Suprapubic skin (tissue), 4 donors: ENCODE measurements at regions not wholly inside any gene's neighbourhood (a gene's known extent, or its start where the extent isn't known, plus 50 kb on each side); places are given as distances from the start of the nearest gene placed in this dataset.

Source experiments
- DNase-seq, 2 donors: peaks; one replicate each; pipeline ENCODE4 v3.0.0-alpha.2; 2019; ENCODE audit warnings: low spot score in 2 of 2
- H3K27ac ChIP-seq: fragments of 200-600 bp; sonication (generic); one replicate; pipeline ENCODE4 v1.5.1; 2019
- H3K27me3 ChIP-seq: fragments of 200-600 bp; sonication (generic); one replicate; pipeline ENCODE4 v1.5.1; 2019
- H3K36me3 ChIP-seq: fragments of 200-600 bp; sonication (generic); one replicate; pipeline ENCODE4 v1.5.1; 2019
- H3K4me1 ChIP-seq: fragments of 200-600 bp; sonication (generic); one replicate; pipeline ENCODE4 v1.5.1; 2019
- H3K4me3 ChIP-seq: fragments of 200-600 bp; sonication (generic); one replicate; pipeline ENCODE4 v1.5.1; 2019; ENCODE audit warnings: mild to moderate bottlenecking
- H3K9me3 ChIP-seq: fragments of 200-600 bp; sonication (generic); one replicate; pipeline ENCODE4 v1.5.1; 2019
- EP300 ChIP-seq: sonication (generic); formaldehyde crosslinking; IDR thresholded peaks from one replicate; pipeline ENCODE4 v1.6.1; 2017; ENCODE audit warnings: antibody characterized with exemption
- POLR2A ChIP-seq, 2 donors: fragments of 450-650 bp; IDR thresholded peaks; one replicate each; pipeline ENCODE4 v1.6.1; 2017; ENCODE audit warnings: antibody characterized with exemption in 2 of 2, mild to moderate bottlenecking in 2 of 2, moderate library complexity in 2 of 2
- POLR2AphosphoS5 ChIP-seq, 3 donors: sonication (generic); formaldehyde crosslinking; IDR thresholded peaks; one replicate each; pipeline ENCODE4 v1.6.1; 2017; ENCODE audit warnings: antibody characterized with exemption in 3 of 3
- WGBS: methylation state at CpG from one replicate; pipeline ENCODE4 v1.1.5; 2018; 5-methylcytosine and 5-hydroxymethylcytosine counted together
- TF ChIP-seq, protein P1 (sequence below), 2 donors: fragments of 200-600 bp in 1 of 2; fragments of 450-650 bp in 1 of 2; sonication (generic) in 1 of 2; IDR thresholded peaks; one replicate each; pipeline ENCODE4 v1.5.1; 2016 to 2019; ENCODE audit warnings: antibody characterized with exemption in 2 of 2, mild to moderate bottlenecking in 1 of 2, moderate library complexity in 1 of 2

- 27% methylated on average over 8 of the region's 8 CpGs for WGBS
- no peaks in the 10 kb centered on the region for H3K27me3 ChIP-seq
- no peaks in the 10 kb centered on the region for H3K9me3 ChIP-seq
- H3K36me3 ChIP-seq = no peaks in the 10 kb centered on the region
- H3K27ac ChIP-seq = peak overlapping the region; percentile 20
- peak overlapping the region; percentile 4 for H3K4me3 ChIP-seq
- TF ChIP-seq POLR2A (IDR thresholded peaks at IDR 0.05) = no peak
- no peak for TF ChIP-seq EP300
- no peak for TF ChIP-seq POLR2AphosphoS5 (IDR thresholded peaks at IDR 0.05)
- TF ChIP-seq, protein P1, sequence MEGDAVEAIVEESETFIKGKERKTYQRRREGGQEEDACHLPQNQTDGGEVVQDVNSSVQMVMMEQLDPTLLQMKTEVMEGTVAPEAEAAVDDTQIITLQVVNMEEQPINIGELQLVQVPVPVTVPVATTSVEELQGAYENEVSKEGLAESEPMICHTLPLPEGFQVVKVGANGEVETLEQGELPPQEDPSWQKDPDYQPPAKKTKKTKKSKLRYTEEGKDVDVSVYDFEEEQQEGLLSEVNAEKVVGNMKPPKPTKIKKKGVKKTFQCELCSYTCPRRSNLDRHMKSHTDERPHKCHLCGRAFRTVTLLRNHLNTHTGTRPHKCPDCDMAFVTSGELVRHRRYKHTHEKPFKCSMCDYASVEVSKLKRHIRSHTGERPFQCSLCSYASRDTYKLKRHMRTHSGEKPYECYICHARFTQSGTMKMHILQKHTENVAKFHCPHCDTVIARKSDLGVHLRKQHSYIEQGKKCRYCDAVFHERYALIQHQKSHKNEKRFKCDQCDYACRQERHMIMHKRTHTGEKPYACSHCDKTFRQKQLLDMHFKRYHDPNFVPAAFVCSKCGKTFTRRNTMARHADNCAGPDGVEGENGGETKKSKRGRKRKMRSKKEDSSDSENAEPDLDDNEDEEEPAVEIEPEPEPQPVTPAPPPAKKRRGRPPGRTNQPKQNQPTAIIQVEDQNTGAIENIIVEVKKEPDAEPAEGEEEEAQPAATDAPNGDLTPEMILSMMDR (IDR thresholded peaks at IDR 0.05) = no peak
- H3K4me1 ChIP-seq = peaks cover 34% of the 10 kb centered on the region
- DNase-seq = no peak
These were observed 188.2 kb upstream of the TSC22D1 start for GRCh38 chr13:44764302-44764692.

- H3K9me3 ChIP-seq = no peaks in the 10 kb centered on the region
- 42% methylated on average over 11 of the region's 11 CpGs for WGBS
- no peak for TF ChIP-seq POLR2A (IDR thresholded peaks at IDR 0.05)
- no peak for TF ChIP-seq EP300
- TF ChIP-seq, protein P1 (IDR thresholded peaks at IDR 0.05) = no peak
- no peak for TF ChIP-seq POLR2AphosphoS5 (IDR thresholded peaks at IDR 0.05)
- no peak for DNase-seq
- peak overlapping the region; percentile 20 for H3K27ac ChIP-seq
- H3K27me3 ChIP-seq = no peaks in the 10 kb centered on the region
- H3K4me3 ChIP-seq = peak overlapping the region; percentile 4
- H3K4me1 ChIP-seq = peaks cover 39% of the 10 kb centered on the region
- H3K36me3 ChIP-seq = no peaks in the 10 kb centered on the region
These were observed 187.6 kb upstream of the TSC22D1 start for GRCh38 chr13:44763615-44764301.

GRCh38 chr13:44762911-44763310, 186.8 kb upstream of the TSC22D1 start:
- peaks cover 45% of the 10 kb centered on the region for H3K4me1 ChIP-seq
- 92% methylated on average over 1 of the region's 1 CpG for WGBS
- TF ChIP-seq POLR2A (IDR thresholded peaks at IDR 0.05) (no peak), POLR2AphosphoS5 (IDR thresholded peaks at IDR 0.05) (no peak), EP300 (no peak)
- TF ChIP-seq, protein P1 (IDR thresholded peaks at IDR 0.05) = no peak
- H3K9me3 ChIP-seq = no peaks in the 10 kb centered on the region
- H3K27me3 ChIP-seq = no peaks in the 10 kb centered on the region
- H3K27ac ChIP-seq = no peak overlapping the region
- no peaks in the 10 kb centered on the region for H3K36me3 ChIP-seq
- no peak overlapping the region for H3K4me3 ChIP-seq
- no peak for DNase-seq

GRCh38 chr13:44760434-44760833, 184.3 kb upstream of the TSC22D1 start:
- H3K27me3 ChIP-seq = no peaks in the 10 kb centered on the region
- DNase-seq = no peak
- WGBS = 72% methylated on average over 1 of the region's 1 CpG
- H3K9me3 ChIP-seq = no peaks in the 10 kb centered on the region
- peak overlapping the region; percentile 52 for H3K27ac ChIP-seq
- H3K36me3 ChIP-seq = no peaks in the 10 kb centered on the region
- H3K4me3 ChIP-seq = no peak overlapping the region
- peaks cover 61% of the 10 kb centered on the region for H3K4me1 ChIP-seq
- TF ChIP-seq POLR2A (IDR thresholded peaks at IDR 0.05) = no peak
- no peak for TF ChIP-seq EP300
- no peak for TF ChIP-seq POLR2AphosphoS5 (IDR thresholded peaks at IDR 0.05)
- TF ChIP-seq, protein P1 (IDR thresholded peaks at IDR 0.05) = no peak

GRCh38 chr13:44759384-44760360, 183.5 kb upstream of the TSC22D1 start:
- Histone ChIP-seq H3K9me3 (no peaks in the 10 kb centered on the region), H3K27ac (peak overlapping the region; percentile 52), H3K4me3 (no peak overlapping the region), H3K36me3 (no peaks in the 10 kb centered on the region), H3K27me3 (no peaks in the 10 kb centered on the region), H3K4me1 (peaks cover 58% of the 10 kb centered on the region)
- WGBS = 49% methylated on average over 6 of the region's 6 CpGs
- DNase-seq = no peak
- TF ChIP-seq POLR2A (IDR thresholded peaks at IDR 0.05) (no peak), POLR2AphosphoS5 (IDR thresholded peaks at IDR 0.05) (no peak), EP300 (no peak)
- TF ChIP-seq, protein P1 (IDR thresholded peaks at IDR 0.05) = no peak
